ENCODE measurements at regions not wholly inside any gene's neighbourhood (a gene's known extent, or its start where the extent isn't known, plus 50 kb on each side); places are given as distances from the start of the nearest gene placed in this dataset.

DNA sequence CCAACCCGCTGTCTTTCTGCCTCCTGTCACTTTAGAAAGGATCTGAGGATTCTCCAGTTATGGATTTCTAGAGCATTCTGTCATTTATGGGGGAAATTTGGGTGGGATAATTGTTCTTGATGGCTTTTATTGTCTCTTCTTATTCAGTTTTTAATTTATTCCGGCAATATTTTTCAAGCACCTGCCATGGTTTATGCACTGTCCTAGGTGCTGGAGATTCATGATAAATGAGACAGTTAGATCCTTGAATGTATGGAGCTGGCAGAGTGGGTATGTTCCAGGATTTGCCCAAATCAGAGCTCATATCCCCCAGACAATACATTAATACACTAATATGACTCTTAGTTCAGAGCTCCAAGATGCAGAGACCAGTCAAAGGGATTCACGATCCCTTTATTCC is 146.8 kb upstream of the PRKCQ start:
- H4K8ac ChIP-seq (replicated peaks; ENCODE audit: insufficient read length, low read depth, low read length) = no peak overlapping the region
- no peak overlapping the region for H2BK15ac ChIP-seq (ENCODE audit: low read depth, low read length)
- no peak overlapping the region for H2BK5ac ChIP-seq (ENCODE audit: insufficient read length, low read length)
- no peak overlapping the region for H2AFZ ChIP-seq (ENCODE audit: low read length)
- H3K4me1 ChIP-seq (ENCODE audit: insufficient read depth, low read length) = peaks cover 3% of the 10 kb centered on the region; the same call in 1 of the 2 replicates
- no peak overlapping the region for H3K27ac ChIP-seq (ENCODE audit: insufficient read length, low read depth, low read length)
- no peak overlapping the region for H3K9ac ChIP-seq (ENCODE audit: extremely low read depth, insufficient read length, low read length)
- DNase-seq = no peak
- no peaks in the 10 kb centered on the region for H3K79me2 ChIP-seq (ENCODE audit: insufficient read depth, low read length)
- Mint-ChIP-seq H3K9me3 (no peaks in the 10 kb centered on the region; a peak in 2 of 5 replicates), H3K36me3 (ENCODE audit: insufficient read depth in 1 of 3, low read depth in 3 of 3) (0 out of 7 replicates have a peak, but pooled peaks cover 0 to 4% (median 0%) of the 10 kb centered on the region in 3 experiments), H3K4me3 (no peak overlapping the region), H3K27ac (no peak overlapping the region), H3K4me1 (peaks cover 14 to 21% of the 10 kb centered on the region in 2 experiments), H3K27me3 (ENCODE audit: low read depth) (peaks cover 4% of the 10 kb centered on the region)
- no peaks in the 10 kb centered on the region for H3K27me3 ChIP-seq (ENCODE audit: insufficient read depth, low read length)
- H3K9me3 ChIP-seq (ENCODE audit: control insufficient read depth, low read depth, low read length) = no peaks in the 10 kb centered on the region
- H2BK20ac ChIP-seq (ENCODE audit: low read depth, low read length, poor library complexity, severe bottlenecking) = no peak overlapping the region
- no peak overlapping the region for H3K18ac ChIP-seq (ENCODE audit: insufficient read length, low read depth, low read length)
- H3K23me2 ChIP-seq (ENCODE audit: insufficient read length, low read depth, low read length, poor library complexity, severe bottlenecking) = no peaks in the 10 kb centered on the region
- no peaks in the 10 kb centered on the region for H3K79me1 ChIP-seq (ENCODE audit: insufficient read depth, low read depth, low read length, poor library complexity, severe bottlenecking)
- no peak overlapping the region for H3K4ac ChIP-seq (ENCODE audit: low read depth, low read length)
- no peak overlapping the region for H3T11ph ChIP-seq (ENCODE audit: low read length)
- WGBS (ENCODE audit: extremely low coverage, insufficient read length, low lambda C conversion rate) = no CpG with 5 or more reads among the region's 3 CpGs
- H4K5ac ChIP-seq (ENCODE audit: insufficient read length, low read depth, low read length) = no peak overlapping the region
- H3K14ac ChIP-seq (ENCODE audit: insufficient read depth, low read length) = no peak overlapping the region
- H3K23ac ChIP-seq (ENCODE audit: insufficient read length, low read depth, low read length) = no peak overlapping the region
- H4K20me1 ChIP-seq (ENCODE audit: control insufficient read depth, insufficient read depth, insufficient read length) = no peaks in the 10 kb centered on the region
- H2AK5ac ChIP-seq (ENCODE audit: insufficient read length, low read length) = no peak overlapping the region
- TF ChIP-seq, protein P1, sequence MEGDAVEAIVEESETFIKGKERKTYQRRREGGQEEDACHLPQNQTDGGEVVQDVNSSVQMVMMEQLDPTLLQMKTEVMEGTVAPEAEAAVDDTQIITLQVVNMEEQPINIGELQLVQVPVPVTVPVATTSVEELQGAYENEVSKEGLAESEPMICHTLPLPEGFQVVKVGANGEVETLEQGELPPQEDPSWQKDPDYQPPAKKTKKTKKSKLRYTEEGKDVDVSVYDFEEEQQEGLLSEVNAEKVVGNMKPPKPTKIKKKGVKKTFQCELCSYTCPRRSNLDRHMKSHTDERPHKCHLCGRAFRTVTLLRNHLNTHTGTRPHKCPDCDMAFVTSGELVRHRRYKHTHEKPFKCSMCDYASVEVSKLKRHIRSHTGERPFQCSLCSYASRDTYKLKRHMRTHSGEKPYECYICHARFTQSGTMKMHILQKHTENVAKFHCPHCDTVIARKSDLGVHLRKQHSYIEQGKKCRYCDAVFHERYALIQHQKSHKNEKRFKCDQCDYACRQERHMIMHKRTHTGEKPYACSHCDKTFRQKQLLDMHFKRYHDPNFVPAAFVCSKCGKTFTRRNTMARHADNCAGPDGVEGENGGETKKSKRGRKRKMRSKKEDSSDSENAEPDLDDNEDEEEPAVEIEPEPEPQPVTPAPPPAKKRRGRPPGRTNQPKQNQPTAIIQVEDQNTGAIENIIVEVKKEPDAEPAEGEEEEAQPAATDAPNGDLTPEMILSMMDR (conservative IDR thresholded peaks at IDR 0.05) = no peak
- H3K4me2 ChIP-seq (ENCODE audit: insufficient read depth, insufficient read length, low read length) = no peak overlapping the region
- H3K56ac ChIP-seq (ENCODE audit: insufficient read length, low read depth, low read length) = no peak overlapping the region
- no peak overlapping the region for H2BK12ac ChIP-seq (ENCODE audit: insufficient read length, low read depth, low read length)
- no peak overlapping the region for H2BK120ac ChIP-seq (ENCODE audit: low read depth, low read length, poor library complexity, severe bottlenecking)
- H4K91ac ChIP-seq (ENCODE audit: insufficient read length, low read depth, low read length) = no peak overlapping the region

All from H9 (cell line).